Skeletal muscle tissue (tissue), 3 donors: ENCODE measurements at regions not wholly inside any gene's neighbourhood (a gene's known extent, or its start where the extent isn't known, plus 50 kb on each side); places are given as distances from the start of the nearest gene placed in this dataset.

Experiments
- H3K27ac ChIP-seq: one replicate; pipeline ENCODE4 v1.7.0; 2013; ENCODE audit warnings: mild to moderate bottlenecking, low read depth, low read length, inconsistent platforms
- H3K27me3 ChIP-seq, 3 donors: one replicate each; pipeline ENCODE4 v1.7.0; 2013; ENCODE audit warnings: low read length in 3 of 3; ENCODE audit not compliant: control insufficient read depth in 3 of 3, insufficient read depth in 3 of 3
- H3K36me3 ChIP-seq, 3 donors: one replicate each; pipeline ENCODE4 v1.7.0; 2013; ENCODE audit warnings: low read length in 3 of 3; ENCODE audit not compliant: control insufficient read depth in 3 of 3, insufficient read depth in 3 of 3
- H3K4me1 ChIP-seq, 3 donors: one replicate each; pipeline ENCODE4 v1.7.0; 2013; ENCODE audit warnings: low read length in 3 of 3, mild to moderate bottlenecking in 3 of 3; ENCODE audit not compliant: control insufficient read depth in 3 of 3, insufficient read depth in 3 of 3
- H3K4me3 ChIP-seq, 3 donors: one replicate each; pipeline ENCODE4 v1.7.0; 2013; ENCODE audit warnings: low read length in 3 of 3
- H3K9ac ChIP-seq, 3 donors: one replicate each; pipeline ENCODE4 v1.7.0; 2013; ENCODE audit warnings: low read length in 3 of 3, mild to moderate bottlenecking in 3 of 3, moderate library complexity in 2 of 3, low read depth in 1 of 3
- H3K9me3 ChIP-seq, 3 donors: one replicate each; pipeline ENCODE4 v1.7.0; 2013; ENCODE audit warnings: low read length in 3 of 3; ENCODE audit not compliant: control insufficient read depth in 3 of 3
- donor health status: Osteomylitis.

- no peaks in the 10 kb centered on the region for H3K36me3 ChIP-seq
- H3K27me3 ChIP-seq, result no peaks in the 10 kb centered on the region
- no peak overlapping the region for H3K27ac ChIP-seq
- no peak overlapping the region for H3K9ac ChIP-seq
- H3K4me1 ChIP-seq, result peaks cover 0 to 5% (median 0%) of the 10 kb centered on the region in 3 donors
- no peaks in the 10 kb centered on the region for H3K9me3 ChIP-seq
- H3K4me3 ChIP-seq, result no peak overlapping the region
Measured at GRCh38 chr18:11526675-11527074, 82.7 kb upstream of the SLC35G4 start.

DNA sequence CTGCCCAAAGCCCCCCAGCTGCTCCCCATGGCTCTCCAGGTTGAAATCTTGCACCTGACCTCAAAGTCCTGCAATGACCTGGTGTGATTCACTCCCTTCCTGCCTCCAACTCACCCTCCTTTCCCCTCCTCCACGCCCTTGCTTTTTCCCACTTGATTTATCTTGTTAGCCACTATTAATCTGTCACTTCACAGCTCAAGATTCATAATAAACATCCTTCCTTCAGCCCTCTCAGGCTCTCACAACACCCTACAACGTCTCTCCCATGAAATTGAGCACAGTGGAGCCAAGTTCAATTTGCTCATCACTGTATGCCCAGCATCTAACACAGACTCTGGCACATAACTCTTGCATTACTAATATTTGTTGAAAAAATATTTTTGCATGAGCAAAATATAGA is 85.6 kb upstream of the SLC35G4 start:
- Histone ChIP-seq H3K36me3 (no peaks in the 10 kb centered on the region), H3K9me3 (no peaks in the 10 kb centered on the region), H3K4me1 (no peaks in the 10 kb centered on the region), H3K27me3 (no peaks in the 10 kb centered on the region), H3K27ac (no peak overlapping the region), H3K4me3 (no peak overlapping the region), H3K9ac (no peak overlapping the region)

GRCh38 chr18:11522992-11523391 is 86.4 kb upstream of the SLC35G4 start:
- Histone ChIP-seq H3K9me3 (no peaks in the 10 kb centered on the region), H3K4me1 (no peaks in the 10 kb centered on the region), H3K27ac (no peak overlapping the region), H3K36me3 (no peaks in the 10 kb centered on the region), H3K4me3 (no peak overlapping the region), H3K27me3 (no peaks in the 10 kb centered on the region), H3K9ac (no peak overlapping the region)

- no peaks in the 10 kb centered on the region for H3K9me3 ChIP-seq
- no peak overlapping the region for H3K4me3 ChIP-seq
- no peaks in the 10 kb centered on the region for H3K36me3 ChIP-seq
- H3K27me3 ChIP-seq, result no peaks in the 10 kb centered on the region
- no peaks in the 10 kb centered on the region for H3K4me1 ChIP-seq
- H3K27ac ChIP-seq, result no peak overlapping the region
- no peak overlapping the region for H3K9ac ChIP-seq
Measured at GRCh38 chr18:11521853-11522252, 87.5 kb upstream of the SLC35G4 start.

DNA sequence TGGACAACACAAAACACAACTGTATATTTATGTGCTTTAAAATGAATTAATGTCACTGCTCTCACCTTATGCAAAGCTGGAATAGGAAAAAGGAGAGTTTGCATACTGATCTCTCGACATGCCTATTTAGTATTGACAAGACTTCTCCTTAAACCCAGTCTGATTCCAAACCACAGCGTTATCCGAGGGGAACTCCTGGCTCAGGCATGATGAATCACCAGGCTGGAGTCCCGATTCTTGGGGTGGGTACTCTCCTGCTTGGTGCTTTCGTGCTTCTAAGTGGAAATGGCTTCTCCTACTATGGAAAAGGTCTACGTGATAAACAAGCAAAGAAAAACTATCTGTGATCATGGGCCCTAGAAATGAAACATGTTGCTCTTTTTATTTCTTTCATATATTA is 88.9 kb upstream of the SLC35G4 start:
- H3K27ac ChIP-seq, result no peak overlapping the region
- no peak overlapping the region for H3K9ac ChIP-seq
- H3K27me3 ChIP-seq, result no peaks in the 10 kb centered on the region
- no peaks in the 10 kb centered on the region for H3K9me3 ChIP-seq
- no peak overlapping the region for H3K4me3 ChIP-seq
- H3K36me3 ChIP-seq, result no peaks in the 10 kb centered on the region
- H3K4me1 ChIP-seq, result no peaks in the 10 kb centered on the region

- Histone ChIP-seq H3K27ac (no peak overlapping the region), H3K9ac (no peak overlapping the region), H3K9me3 (no peaks in the 10 kb centered on the region), H3K27me3 (no peaks in the 10 kb centered on the region), H3K4me3 (no peak overlapping the region), H3K36me3 (no peaks in the 10 kb centered on the region), H3K4me1 (no peaks in the 10 kb centered on the region)
Measured at GRCh38 chr18:11518788-11519685, 90.4 kb upstream of the SLC35G4 start.

- no peaks in the 10 kb centered on the region for H3K9me3 ChIP-seq
- no peaks in the 10 kb centered on the region for H3K36me3 ChIP-seq
- no peak overlapping the region for H3K4me3 ChIP-seq
- H3K27ac ChIP-seq, result no peak overlapping the region
- peaks cover 0 to 5% (median 2%) of the 10 kb centered on the region in 3 donors for H3K4me1 ChIP-seq
- no peak overlapping the region for H3K9ac ChIP-seq
- no peaks in the 10 kb centered on the region for H3K27me3 ChIP-seq
Measured at GRCh38 chr18:11517704-11518103, 91.7 kb upstream of the SLC35G4 start.

DNA sequence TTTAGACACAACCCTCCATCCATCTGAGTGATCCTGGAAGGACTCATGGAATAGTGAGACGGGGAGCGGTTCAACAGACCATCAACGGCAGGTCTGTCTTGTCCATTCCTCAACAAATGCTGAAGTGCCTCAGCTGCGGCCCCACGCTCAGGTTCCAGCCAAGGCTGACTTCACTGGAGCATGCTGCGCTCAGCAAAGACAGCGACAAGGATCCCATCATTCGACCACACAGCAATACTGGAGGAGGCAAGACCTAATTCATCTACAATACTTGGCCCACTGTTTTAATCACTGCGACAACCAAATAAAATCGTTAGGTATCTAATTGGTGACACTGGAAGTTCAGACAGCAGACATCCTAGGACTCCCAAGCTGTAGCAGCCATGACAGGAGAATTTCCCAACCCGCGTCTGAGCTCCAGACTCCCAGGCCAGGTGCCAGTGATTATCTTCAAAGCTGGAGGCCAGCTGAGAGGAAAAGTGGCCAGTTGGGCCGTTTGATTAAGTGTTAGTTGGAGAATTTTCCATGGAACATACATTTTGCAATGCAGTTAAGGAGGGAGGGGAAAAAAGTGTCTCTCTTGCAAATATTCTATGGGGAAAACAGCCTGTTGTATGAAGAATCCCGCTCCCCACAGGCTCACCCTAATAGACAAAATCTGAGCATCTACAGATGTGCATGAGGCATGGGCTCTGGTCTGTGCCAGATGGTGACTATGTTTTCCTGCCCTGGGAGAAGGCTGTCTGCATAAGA is 92.5 kb upstream of the SLC35G4 start:
- Histone ChIP-seq H3K27ac (no peak overlapping the region), H3K9ac (no peak overlapping the region), H3K4me3 (no peak overlapping the region), H3K36me3 (no peaks in the 10 kb centered on the region), H3K27me3 (no peaks in the 10 kb centered on the region), H3K9me3 (no peaks in the 10 kb centered on the region), H3K4me1 (peaks cover 6 to 12% (median 9%) of the 10 kb centered on the region in 3 donors)

DNA sequence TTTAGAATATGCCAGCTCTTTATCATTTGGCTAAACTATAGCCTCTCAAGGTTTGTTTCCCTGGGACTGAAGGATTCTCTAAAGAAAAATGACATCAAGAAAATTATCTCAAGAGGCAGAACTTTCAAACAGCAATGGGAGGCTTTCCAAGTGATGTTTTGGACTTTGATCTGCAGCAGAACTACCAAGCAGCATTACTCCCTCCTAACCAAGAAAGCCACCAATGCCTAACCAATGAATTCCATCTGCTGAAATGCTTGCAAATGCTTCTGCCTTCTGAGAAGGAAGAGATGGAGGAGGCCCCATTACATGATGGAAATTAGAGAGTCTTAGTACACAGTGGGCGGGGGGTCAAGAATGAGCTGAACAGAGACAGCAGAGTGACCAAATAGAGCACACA is 95.1 kb upstream of the SLC35G4 start:
- Histone ChIP-seq H3K9me3 (no peaks in the 10 kb centered on the region), H3K4me3 (no peak overlapping the region), H3K27ac (no peak overlapping the region), H3K27me3 (no peaks in the 10 kb centered on the region), H3K36me3 (no peaks in the 10 kb centered on the region), H3K9ac (no peak overlapping the region), H3K4me1 (peaks cover 6 to 14% (median 9%) of the 10 kb centered on the region in 3 donors)
